ENCODE measurements at regions not wholly inside any gene's neighbourhood (a gene's known extent, or its start where the extent isn't known, plus 50 kb on each side); places are given as distances from the start of the nearest gene placed in this dataset.

- no peak for DNase-seq (ENCODE audit: low read depth)
- H3K4me3 ChIP-seq (ENCODE audit: low read depth, low read length) = no peak overlapping the region
- no peak for TF ChIP-seq CTCF (IDR thresholded peaks at IDR 0.05; ENCODE audit: insufficient read depth, low read length)
These were observed 351.7 kb upstream of the MYT1L start for GRCh38 chr2:2682700-2683342.

- no peak for TF ChIP-seq CTCF (IDR thresholded peaks at IDR 0.05; ENCODE audit: insufficient read depth, low read length)
- no peak for DNase-seq (ENCODE audit: low read depth)
- no peak overlapping the region for H3K4me3 ChIP-seq (ENCODE audit: low read depth, low read length)
These were observed 350.7 kb upstream of the MYT1L start for GRCh38 chr2:2681711-2682251.

GRCh38 chr2:2681085-2681484 lies 350.0 kb upstream of the MYT1L start:
- no peak for DNase-seq (ENCODE audit: low read depth)
- H3K4me3 ChIP-seq (ENCODE audit: low read depth, low read length) = no peak overlapping the region
- TF ChIP-seq CTCF (IDR thresholded peaks at IDR 0.05; ENCODE audit: insufficient read depth, low read length) = no peak

GRCh38 chr2:2674831-2675230 lies 343.8 kb upstream of the MYT1L start:
- no peak for TF ChIP-seq CTCF (IDR thresholded peaks at IDR 0.05; ENCODE audit: insufficient read depth, low read length)
- DNase-seq (ENCODE audit: low read depth) = no peak
- no peak overlapping the region for H3K4me3 ChIP-seq (ENCODE audit: low read depth, low read length)

- no peak overlapping the region for H3K4me3 ChIP-seq (ENCODE audit: low read depth, low read length)
- DNase-seq (ENCODE audit: low read depth) = no peak
- TF ChIP-seq CTCF (IDR thresholded peaks at IDR 0.05; ENCODE audit: insufficient read depth, low read length) = no peak
These were observed 342.3 kb upstream of the MYT1L start for GRCh38 chr2:2673406-2673805.

- H3K4me3 ChIP-seq (ENCODE audit: low read depth, low read length) = no peak overlapping the region
- no peak for TF ChIP-seq CTCF (IDR thresholded peaks at IDR 0.05; ENCODE audit: insufficient read depth, low read length)
- DNase-seq (ENCODE audit: low read depth) = no peak
These were observed 341.2 kb upstream of the MYT1L start for GRCh38 chr2:2672249-2672648.

- DNase-seq (ENCODE audit: low read depth) = no peak
- no peak overlapping the region for H3K4me3 ChIP-seq (ENCODE audit: low read depth, low read length)
- no peak for TF ChIP-seq CTCF (IDR thresholded peaks at IDR 0.05; ENCODE audit: insufficient read depth, low read length)
These were observed 340.8 kb upstream of the MYT1L start for GRCh38 chr2:2671826-2672225.

Data from fibroblast of the aortic adventitia (primary cell).